WTC11 (cell line): ENCODE measurements at regions not wholly inside any gene's neighbourhood (a gene's known extent, or its start where the extent isn't known, plus 50 kb on each side); places are given as distances from the start of the nearest gene placed in this dataset.

Experiments
- ATAC-seq: fragments of 200-7000 bp; cut with Tn5 transposase; 2 replicates; pipeline ENCODE4 v1.10.0; 2021; ENCODE audit warnings: mild to moderate bottlenecking, moderate library complexity
- CTCF ChIA-PET: fragments of 300-600 bp; sonication (Branson Sonifier 250); formaldehyde crosslinking; loops from one replicate; lab custom pipeline; 2021; ENCODE audit warnings: antibody characterized with exemption; lab: Charles Lee
- POLR2A ChIA-PET: fragments of 350-600 bp; sonication (Branson Sonifier 250); formaldehyde crosslinking; loops from one replicate; lab custom pipeline; 2021; ENCODE audit warnings: antibody characterized with exemption; lab: Charles Lee
- DNase-seq: peaks from one replicate; pipeline ENCODE4 v3.0.0; 2021; ENCODE audit warnings: low spot score
- H3K27ac Mint-ChIP-seq: 2 replicates; pipeline ENCODE4 v1.8.0; 2021; ENCODE audit warnings: mixed read lengths
- H3K27me3 Mint-ChIP-seq: 2 replicates; pipeline ENCODE4 v1.8.0; 2021; ENCODE audit warnings: low read depth, mild to moderate bottlenecking, moderate library complexity, mixed read lengths
- H3K36me3 Mint-ChIP-seq: 2 replicates; pipeline ENCODE4 v1.8.0; 2021; ENCODE audit warnings: mixed read lengths
- H3K4me1 Mint-ChIP-seq: 2 replicates; pipeline ENCODE4 v1.8.0; 2022; ENCODE audit warnings: mixed read lengths
- H3K4me3 Mint-ChIP-seq: 2 replicates; pipeline ENCODE4 v1.8.0; 2021; ENCODE audit warnings: mild to moderate bottlenecking, moderate library complexity, mixed read lengths
- H3K9me3 Mint-ChIP-seq: 2 replicates; pipeline ENCODE4 v1.8.0; 2021; ENCODE audit warnings: mixed read lengths
- AFF4 ChIP-seq: sonication (generic); formaldehyde crosslinking; IDR thresholded peaks from 2 replicates; pipeline ENCODE4 v1.8.1; 2023; ENCODE audit warnings: mild to moderate bottlenecking, missing genetic modification reagents, borderline replicate concordance
- EMX1 ChIP-seq: fragments of 250-450 bp; sonication (Bioruptor Pico); IDR thresholded peaks from 2 replicates; pipeline ENCODE4 v1.8.0; 2021; ENCODE audit warnings: mild to moderate bottlenecking
- FOXP1 ChIP-seq: sonication (generic); formaldehyde crosslinking; IDR thresholded peaks from 2 replicates; pipeline ENCODE4 v1.8.0; 2022; ENCODE audit warnings: missing genetic modification reagents, mild to moderate bottlenecking, moderate library complexity, borderline replicate concordance
- GABPB1 ChIP-seq: sonication (generic); formaldehyde crosslinking; IDR thresholded peaks from 2 replicates; pipeline ENCODE4 v1.8.1; 2023; ENCODE audit warnings: mild to moderate bottlenecking, missing genetic modification reagents
- HMGA2 ChIP-seq: fragments of 250-450 bp; sonication (Bioruptor Pico); IDR thresholded peaks from 2 replicates; pipeline ENCODE4 v1.4.0; 2021; ENCODE audit warnings: mild to moderate bottlenecking, moderate library complexity
- TEAD1 ChIP-seq: sonication (generic); formaldehyde crosslinking; IDR thresholded peaks from 2 replicates; pipeline ENCODE4 v1.8.0; 2022; ENCODE audit warnings: mild to moderate bottlenecking, missing genetic modification reagents
- USF1 ChIP-seq: sonication (generic); formaldehyde crosslinking; IDR thresholded peaks from 2 replicates; pipeline ENCODE4 v1.8.0; 2022; ENCODE audit warnings: mild to moderate bottlenecking, missing genetic modification reagents
- ZNF416 ChIP-seq: fragments of 250-450 bp; sonication (Bioruptor Pico); IDR thresholded peaks from 2 replicates; pipeline ENCODE4 v1.9.0; 2021; ENCODE audit warnings: mild to moderate bottlenecking, inconsistent platforms
- TF ChIP-seq, protein P1 (sequence below): sonication (generic); formaldehyde crosslinking; IDR thresholded peaks from 2 replicates; pipeline ENCODE4 v1.8.0; 2022; ENCODE audit warnings: mild to moderate bottlenecking, missing genetic modification reagents
- TF ChIP-seq, protein P2 (sequence below): sonication (generic); formaldehyde crosslinking; conservative IDR thresholded peaks from 2 replicates; pipeline ENCODE4 v1.8.1; 2022; ENCODE audit warnings: mild to moderate bottlenecking, missing genetic modification reagents
- TF ChIP-seq, protein P3 (sequence below): fragments of 200-600 bp; IDR thresholded peaks from 2 replicates; pipeline ENCODE4 v1.8.0; 2022; ENCODE audit warnings: antibody characterized with exemption
- TF ChIP-seq, protein P4 (sequence below): fragments of 250-450 bp; sonication (Bioruptor Pico); conservative IDR thresholded peaks from 2 replicates; pipeline ENCODE4 v1.9.0; 2021; ENCODE audit warnings: mild to moderate bottlenecking
- TF ChIP-seq, protein P5 (sequence below): sonication (generic); formaldehyde crosslinking; IDR thresholded peaks from 2 replicates; pipeline ENCODE4 v1.8.0; 2023; ENCODE audit warnings: missing genetic modification reagents, mild to moderate bottlenecking, borderline replicate concordance
- TF ChIP-seq, protein P6 (sequence below): fragments of 250-450 bp; sonication (Bioruptor Pico); IDR thresholded peaks from 2 replicates; pipeline ENCODE4 v2.1.2; 2022; ENCODE audit warnings: mild to moderate bottlenecking, moderate library complexity
- TF ChIP-seq, protein P7 (sequence below): sonication (generic); formaldehyde crosslinking; IDR thresholded peaks from 2 replicates; pipeline ENCODE4 v1.8.1; 2022; ENCODE audit warnings: missing genetic modification reagents, borderline replicate concordance

DNA sequence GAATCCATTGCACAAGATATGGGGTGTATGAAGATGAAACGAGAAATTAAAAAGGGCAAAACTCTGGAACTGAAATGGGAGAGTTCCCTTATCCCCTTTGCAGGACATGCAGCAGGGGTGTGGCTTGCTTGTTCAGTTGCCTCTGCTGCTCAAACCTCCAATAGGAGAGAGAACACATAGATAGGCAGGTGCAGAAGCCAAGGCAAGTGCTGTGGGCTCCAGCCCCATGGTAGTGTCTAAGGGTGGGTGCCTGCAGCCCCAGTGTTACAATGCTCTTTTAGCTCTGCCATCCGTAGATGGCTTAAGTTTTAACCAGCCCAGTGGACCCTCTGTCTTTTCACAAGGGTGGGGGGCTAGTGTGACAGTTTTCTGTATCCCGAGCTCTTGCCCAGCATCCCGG, 69.7 kb downstream of the CMAS start:
- H3K4me3 Mint-ChIP-seq: no peak overlapping the region
- H3K4me1 Mint-ChIP-seq: no peaks in the 10 kb centered on the region
- POLR2A ChIA-PET: no interaction called here
- H3K27ac Mint-ChIP-seq: no peak overlapping the region
- H3K36me3 Mint-ChIP-seq: no peaks in the 10 kb centered on the region
- no peaks in the 10 kb centered on the region for H3K27me3 Mint-ChIP-seq
- no peaks in the 10 kb centered on the region for H3K9me3 Mint-ChIP-seq
- TF ChIP-seq ZNF416 (CRISPR knock-in tag) (no peak), EMX1 (CRISPR knock-in tag) (no peak), AFF4 (CRISPR knock-in tag) (no peak), HMGA2 (no peak), GABPB1 (CRISPR knock-in tag) (no peak)
- TF ChIP-seq, protein P1, sequence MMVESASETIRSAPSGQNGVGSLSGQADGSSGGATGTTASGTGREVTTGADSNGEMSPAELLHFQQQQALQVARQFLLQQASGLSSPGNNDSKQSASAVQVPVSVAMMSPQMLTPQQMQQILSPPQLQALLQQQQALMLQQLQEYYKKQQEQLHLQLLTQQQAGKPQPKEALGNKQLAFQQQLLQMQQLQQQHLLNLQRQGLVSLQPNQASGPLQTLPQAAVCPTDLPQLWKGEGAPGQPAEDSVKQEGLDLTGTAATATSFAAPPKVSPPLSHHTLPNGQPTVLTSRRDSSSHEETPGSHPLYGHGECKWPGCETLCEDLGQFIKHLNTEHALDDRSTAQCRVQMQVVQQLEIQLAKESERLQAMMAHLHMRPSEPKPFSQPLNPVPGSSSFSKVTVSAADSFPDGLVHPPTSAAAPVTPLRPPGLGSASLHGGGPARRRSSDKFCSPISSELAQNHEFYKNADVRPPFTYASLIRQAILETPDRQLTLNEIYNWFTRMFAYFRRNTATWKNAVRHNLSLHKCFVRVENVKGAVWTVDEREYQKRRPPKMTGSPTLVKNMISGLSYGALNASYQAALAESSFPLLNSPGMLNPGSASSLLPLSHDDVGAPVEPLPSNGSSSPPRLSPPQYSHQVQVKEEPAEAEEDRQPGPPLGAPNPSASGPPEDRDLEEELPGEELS: no peak
- TF ChIP-seq, protein P2, sequence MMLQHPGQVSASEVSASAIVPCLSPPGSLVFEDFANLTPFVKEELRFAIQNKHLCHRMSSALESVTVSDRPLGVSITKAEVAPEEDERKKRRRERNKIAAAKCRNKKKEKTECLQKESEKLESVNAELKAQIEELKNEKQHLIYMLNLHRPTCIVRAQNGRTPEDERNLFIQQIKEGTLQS: no peak
- TF ChIP-seq, protein P3, sequence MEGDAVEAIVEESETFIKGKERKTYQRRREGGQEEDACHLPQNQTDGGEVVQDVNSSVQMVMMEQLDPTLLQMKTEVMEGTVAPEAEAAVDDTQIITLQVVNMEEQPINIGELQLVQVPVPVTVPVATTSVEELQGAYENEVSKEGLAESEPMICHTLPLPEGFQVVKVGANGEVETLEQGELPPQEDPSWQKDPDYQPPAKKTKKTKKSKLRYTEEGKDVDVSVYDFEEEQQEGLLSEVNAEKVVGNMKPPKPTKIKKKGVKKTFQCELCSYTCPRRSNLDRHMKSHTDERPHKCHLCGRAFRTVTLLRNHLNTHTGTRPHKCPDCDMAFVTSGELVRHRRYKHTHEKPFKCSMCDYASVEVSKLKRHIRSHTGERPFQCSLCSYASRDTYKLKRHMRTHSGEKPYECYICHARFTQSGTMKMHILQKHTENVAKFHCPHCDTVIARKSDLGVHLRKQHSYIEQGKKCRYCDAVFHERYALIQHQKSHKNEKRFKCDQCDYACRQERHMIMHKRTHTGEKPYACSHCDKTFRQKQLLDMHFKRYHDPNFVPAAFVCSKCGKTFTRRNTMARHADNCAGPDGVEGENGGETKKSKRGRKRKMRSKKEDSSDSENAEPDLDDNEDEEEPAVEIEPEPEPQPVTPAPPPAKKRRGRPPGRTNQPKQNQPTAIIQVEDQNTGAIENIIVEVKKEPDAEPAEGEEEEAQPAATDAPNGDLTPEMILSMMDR: no peak
- TF ChIP-seq, protein P4, sequence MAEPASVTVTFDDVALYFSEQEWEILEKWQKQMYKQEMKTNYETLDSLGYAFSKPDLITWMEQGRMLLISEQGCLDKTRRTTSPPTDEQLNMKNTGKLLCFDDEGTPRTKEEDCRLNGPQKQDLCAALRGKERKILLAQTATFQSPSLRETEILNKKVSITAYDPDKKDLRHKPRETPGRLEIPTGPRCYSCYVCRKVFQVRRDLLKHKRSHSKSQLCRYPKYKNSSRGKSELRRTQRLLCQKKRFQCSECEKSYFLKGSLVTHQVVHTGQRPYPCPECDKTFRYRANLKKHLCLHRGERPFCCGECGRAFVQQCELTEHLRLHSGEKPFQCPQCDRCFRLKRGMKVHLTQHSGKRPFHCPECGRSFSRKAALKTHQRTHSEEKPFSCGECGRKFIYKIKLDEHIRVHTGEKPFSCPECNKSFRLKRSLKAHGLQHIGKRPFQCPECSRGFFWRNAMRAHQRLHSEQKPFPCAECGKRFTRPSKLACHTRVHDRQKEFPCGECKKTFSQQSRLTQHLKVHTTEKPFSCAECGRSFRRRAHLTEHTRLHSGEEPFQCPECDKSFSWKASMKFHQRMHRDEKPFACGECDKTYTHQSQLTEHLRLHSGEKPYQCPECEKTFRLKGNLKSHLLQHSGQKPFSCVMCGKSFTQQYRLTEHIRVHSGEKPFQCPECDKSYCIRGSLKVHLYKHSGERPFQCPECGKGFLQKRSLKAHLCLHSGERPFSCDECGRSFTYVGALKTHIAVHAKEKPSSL (CRISPR knock-in tag): no peak
- TF ChIP-seq, all 79 proteins: peak for 0
- DNase-seq (no peak), ATAC-seq (peak; percentile 62; the same call in 1 of the 2 replicates)
- CTCF ChIA-PET: interaction anchor here (1.4 kb wide), 1 partner anchor 220 kb away, joined by 5 read pairs; no protein-coding TSS in a partner anchor

GRCh38 chr12:22116376-22116775, 70.4 kb downstream of the CMAS start:
- Mint-ChIP-seq H3K36me3 (no peaks in the 10 kb centered on the region), H3K27me3 (no peaks in the 10 kb centered on the region), H3K4me3 (no peak overlapping the region), H3K4me1 (no peaks in the 10 kb centered on the region), H3K9me3 (no peaks in the 10 kb centered on the region), H3K27ac (no peak overlapping the region)
- CTCF ChIA-PET: no interaction called here
- ATAC-seq (no peak), DNase-seq (no peak)
- POLR2A ChIA-PET: no interaction called here
- TF ChIP-seq GABPB1 (CRISPR knock-in tag): no peak
- TF ChIP-seq, protein P5, sequence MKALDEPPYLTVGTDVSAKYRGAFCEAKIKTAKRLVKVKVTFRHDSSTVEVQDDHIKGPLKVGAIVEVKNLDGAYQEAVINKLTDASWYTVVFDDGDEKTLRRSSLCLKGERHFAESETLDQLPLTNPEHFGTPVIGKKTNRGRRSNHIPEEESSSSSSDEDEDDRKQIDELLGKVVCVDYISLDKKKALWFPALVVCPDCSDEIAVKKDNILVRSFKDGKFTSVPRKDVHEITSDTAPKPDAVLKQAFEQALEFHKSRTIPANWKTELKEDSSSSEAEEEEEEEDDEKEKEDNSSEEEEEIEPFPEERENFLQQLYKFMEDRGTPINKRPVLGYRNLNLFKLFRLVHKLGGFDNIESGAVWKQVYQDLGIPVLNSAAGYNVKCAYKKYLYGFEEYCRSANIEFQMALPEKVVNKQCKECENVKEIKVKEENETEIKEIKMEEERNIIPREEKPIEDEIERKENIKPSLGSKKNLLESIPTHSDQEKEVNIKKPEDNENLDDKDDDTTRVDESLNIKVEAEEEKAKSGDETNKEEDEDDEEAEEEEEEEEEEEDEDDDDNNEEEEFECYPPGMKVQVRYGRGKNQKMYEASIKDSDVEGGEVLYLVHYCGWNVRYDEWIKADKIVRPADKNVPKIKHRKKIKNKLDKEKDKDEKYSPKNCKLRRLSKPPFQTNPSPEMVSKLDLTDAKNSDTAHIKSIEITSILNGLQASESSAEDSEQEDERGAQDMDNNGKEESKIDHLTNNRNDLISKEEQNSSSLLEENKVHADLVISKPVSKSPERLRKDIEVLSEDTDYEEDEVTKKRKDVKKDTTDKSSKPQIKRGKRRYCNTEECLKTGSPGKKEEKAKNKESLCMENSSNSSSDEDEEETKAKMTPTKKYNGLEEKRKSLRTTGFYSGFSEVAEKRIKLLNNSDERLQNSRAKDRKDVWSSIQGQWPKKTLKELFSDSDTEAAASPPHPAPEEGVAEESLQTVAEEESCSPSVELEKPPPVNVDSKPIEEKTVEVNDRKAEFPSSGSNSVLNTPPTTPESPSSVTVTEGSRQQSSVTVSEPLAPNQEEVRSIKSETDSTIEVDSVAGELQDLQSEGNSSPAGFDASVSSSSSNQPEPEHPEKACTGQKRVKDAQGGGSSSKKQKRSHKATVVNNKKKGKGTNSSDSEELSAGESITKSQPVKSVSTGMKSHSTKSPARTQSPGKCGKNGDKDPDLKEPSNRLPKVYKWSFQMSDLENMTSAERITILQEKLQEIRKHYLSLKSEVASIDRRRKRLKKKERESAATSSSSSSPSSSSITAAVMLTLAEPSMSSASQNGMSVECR (CRISPR knock-in tag): no peak
- TF ChIP-seq FOXP1 (CRISPR knock-in tag): no peak
- no peak for TF ChIP-seq TEAD1 (CRISPR knock-in tag)
- TF ChIP-seq, protein P2: no peak
- no peak for TF ChIP-seq USF1 (CRISPR knock-in tag)
- TF ChIP-seq, protein P6, sequence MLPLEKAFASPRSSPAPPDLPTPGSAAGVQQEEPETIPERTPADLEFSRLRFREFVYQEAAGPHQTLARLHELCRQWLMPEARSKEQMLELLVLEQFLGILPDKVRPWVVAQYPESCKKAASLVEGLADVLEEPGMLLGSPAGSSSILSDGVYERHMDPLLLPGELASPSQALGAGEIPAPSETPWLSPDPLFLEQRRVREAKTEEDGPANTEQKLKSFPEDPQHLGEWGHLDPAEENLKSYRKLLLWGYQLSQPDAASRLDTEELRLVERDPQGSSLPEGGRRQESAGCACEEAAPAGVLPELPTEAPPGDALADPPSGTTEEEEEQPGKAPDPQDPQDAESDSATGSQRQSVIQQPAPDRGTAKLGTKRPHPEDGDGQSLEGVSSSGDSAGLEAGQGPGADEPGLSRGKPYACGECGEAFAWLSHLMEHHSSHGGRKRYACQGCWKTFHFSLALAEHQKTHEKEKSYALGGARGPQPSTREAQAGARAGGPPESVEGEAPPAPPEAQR (CRISPR knock-in tag): no peak
- TF ChIP-seq, protein P7, sequence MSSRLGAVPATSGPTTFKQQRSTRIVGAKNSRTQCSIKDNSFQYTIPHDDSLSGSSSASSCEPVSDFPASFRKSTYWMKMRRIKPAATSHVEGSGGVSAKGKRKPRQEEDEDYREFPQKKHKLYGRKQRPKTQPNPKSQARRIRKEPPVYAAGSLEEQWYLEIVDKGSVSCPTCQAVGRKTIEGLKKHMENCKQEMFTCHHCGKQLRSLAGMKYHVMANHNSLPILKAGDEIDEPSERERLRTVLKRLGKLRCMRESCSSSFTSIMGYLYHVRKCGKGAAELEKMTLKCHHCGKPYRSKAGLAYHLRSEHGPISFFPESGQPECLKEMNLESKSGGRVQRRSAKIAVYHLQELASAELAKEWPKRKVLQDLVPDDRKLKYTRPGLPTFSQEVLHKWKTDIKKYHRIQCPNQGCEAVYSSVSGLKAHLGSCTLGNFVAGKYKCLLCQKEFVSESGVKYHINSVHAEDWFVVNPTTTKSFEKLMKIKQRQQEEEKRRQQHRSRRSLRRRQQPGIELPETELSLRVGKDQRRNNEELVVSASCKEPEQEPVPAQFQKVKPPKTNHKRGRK (CRISPR knock-in tag): no peak
